Peyer's patch (tissue), 4 donors: ENCODE measurements at regions not wholly inside any gene's neighbourhood (a gene's known extent, or its start where the extent isn't known, plus 50 kb on each side); places are given as distances from the start of the nearest gene placed in this dataset.

ENCODE experiments used
- DNase-seq, 3 donors: peaks; one replicate each; pipeline ENCODE4 v3.0.0-alpha.2; 2017 to 2019
- H3K27ac ChIP-seq, 4 donors: fragments of 200-600 bp; sonication (generic); one replicate each; pipeline ENCODE4 v1.5.1; 2016 to 2019
- H3K27me3 ChIP-seq, 2 donors: fragments of 200-600 bp; sonication (generic); one replicate each; pipeline ENCODE4 v1.5.1; 2019
- H3K36me3 ChIP-seq, 3 donors: fragments of 200-600 bp; sonication (generic); one replicate each; pipeline ENCODE4 v1.5.1; 2016 to 2019
- H3K4me1 ChIP-seq, 4 donors: fragments of 200-600 bp; sonication (generic); one replicate each; pipeline ENCODE4 v1.5.1; 2016 to 2019
- H3K4me3 ChIP-seq, 4 donors: fragments of 200-600 bp; sonication (generic); 1 replicate in 3 of 4; 2 replicates in 1 of 4; pipeline ENCODE4 v1.5.1; 2016 to 2019; ENCODE audit warnings: mild to moderate bottlenecking in 1 of 4
- H3K9me3 ChIP-seq, 4 donors: fragments of 200-600 bp; sonication (generic); one replicate each; pipeline ENCODE4 v1.5.1; 2016 to 2019; ENCODE audit warnings: mild to moderate bottlenecking in 1 of 4
- POLR2A ChIP-seq, 2 donors: fragments of 450-650 bp; IDR thresholded peaks; one replicate each; pipeline ENCODE4 v1.5.1; 2017; ENCODE audit warnings: antibody characterized with exemption in 2 of 2, mild to moderate bottlenecking in 2 of 2, moderate library complexity in 2 of 2
- TF ChIP-seq, protein P1 (sequence below), 6 experiments: fragments of 450-650 bp in 4 of 6; fragments of 200-600 bp in 2 of 6; sonication (generic) in 1 of 6; IDR thresholded peaks; one replicate each; pipeline ENCODE4 v1.5.1; 2017 to 2019; ENCODE audit warnings: antibody characterized with exemption in 6 of 6, mild to moderate bottlenecking in 3 of 6, moderate library complexity in 1 of 6

DNA sequence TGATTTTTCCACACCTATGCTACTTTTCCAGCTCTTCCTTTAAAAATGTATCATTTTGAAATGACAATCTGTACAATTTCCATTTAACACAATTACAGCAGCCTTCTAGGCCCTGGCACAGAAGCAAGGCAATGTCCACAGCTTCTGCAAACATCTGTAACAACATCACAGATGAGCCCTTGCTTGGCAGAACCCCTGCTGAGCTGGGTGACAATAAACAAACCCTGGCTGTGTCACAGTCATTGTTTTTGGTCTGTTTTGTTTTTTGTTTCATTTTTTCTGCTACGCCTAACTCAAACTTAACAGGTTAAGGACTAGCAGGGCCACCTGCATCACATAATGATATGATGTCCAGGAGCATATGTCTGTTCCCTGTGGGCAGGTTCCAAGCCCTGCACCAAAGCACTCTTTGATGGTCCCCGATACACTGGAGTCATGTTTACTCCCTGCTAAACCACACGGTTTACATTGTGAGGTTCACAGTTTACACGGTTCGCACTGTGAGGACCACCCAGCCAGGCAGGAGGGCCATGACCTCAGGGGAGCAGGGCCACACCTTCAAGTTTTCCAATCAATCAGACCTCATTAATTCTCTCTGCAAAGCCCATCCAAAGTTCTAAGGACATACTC lies 186.8 kb upstream of the CHRNA7 start:
- Histone ChIP-seq H3K9me3 (no peaks in the 10 kb centered on the region), H3K27ac (no peak overlapping the region), H3K4me1 (no peaks in the 10 kb centered on the region), H3K36me3 (no peaks in the 10 kb centered on the region), H3K27me3 (no peaks in the 10 kb centered on the region), H3K4me3 (no peak overlapping the region)
- no peak for TF ChIP-seq POLR2A (IDR thresholded peaks at IDR 0.05)
- TF ChIP-seq, protein P1, sequence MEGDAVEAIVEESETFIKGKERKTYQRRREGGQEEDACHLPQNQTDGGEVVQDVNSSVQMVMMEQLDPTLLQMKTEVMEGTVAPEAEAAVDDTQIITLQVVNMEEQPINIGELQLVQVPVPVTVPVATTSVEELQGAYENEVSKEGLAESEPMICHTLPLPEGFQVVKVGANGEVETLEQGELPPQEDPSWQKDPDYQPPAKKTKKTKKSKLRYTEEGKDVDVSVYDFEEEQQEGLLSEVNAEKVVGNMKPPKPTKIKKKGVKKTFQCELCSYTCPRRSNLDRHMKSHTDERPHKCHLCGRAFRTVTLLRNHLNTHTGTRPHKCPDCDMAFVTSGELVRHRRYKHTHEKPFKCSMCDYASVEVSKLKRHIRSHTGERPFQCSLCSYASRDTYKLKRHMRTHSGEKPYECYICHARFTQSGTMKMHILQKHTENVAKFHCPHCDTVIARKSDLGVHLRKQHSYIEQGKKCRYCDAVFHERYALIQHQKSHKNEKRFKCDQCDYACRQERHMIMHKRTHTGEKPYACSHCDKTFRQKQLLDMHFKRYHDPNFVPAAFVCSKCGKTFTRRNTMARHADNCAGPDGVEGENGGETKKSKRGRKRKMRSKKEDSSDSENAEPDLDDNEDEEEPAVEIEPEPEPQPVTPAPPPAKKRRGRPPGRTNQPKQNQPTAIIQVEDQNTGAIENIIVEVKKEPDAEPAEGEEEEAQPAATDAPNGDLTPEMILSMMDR (IDR thresholded peaks at IDR 0.05) = no peak
- DNase-seq = no peak

DNA sequence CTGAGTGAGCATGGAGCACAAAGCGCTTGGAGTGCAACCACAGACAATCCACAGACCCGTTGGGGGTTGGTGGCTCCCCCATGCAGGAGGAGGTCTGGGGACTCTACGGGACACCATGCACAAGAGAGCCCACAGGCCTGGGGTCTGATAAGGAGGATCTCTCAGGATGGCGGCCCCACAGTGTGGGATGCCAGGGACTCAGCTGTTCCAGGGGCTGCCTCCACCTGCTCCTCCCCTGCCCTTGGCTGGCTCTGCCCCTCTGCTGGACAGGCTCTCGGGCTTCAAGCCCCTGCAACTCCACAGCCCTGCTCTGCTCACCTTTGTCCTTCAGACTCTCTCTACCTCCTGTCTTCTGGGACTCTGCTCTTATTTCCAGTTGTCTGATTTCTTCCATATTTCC lies 184.5 kb upstream of the CHRNA7 start:
- Histone ChIP-seq H3K9me3 (no peaks in the 10 kb centered on the region), H3K27ac (no peak overlapping the region), H3K4me3 (no peak overlapping the region), H3K36me3 (no peaks in the 10 kb centered on the region), H3K4me1 (no peaks in the 10 kb centered on the region), H3K27me3 (no peaks in the 10 kb centered on the region)
- no peak for DNase-seq
- no peak for TF ChIP-seq POLR2A (IDR thresholded peaks at IDR 0.05)
- TF ChIP-seq, protein P1 (IDR thresholded peaks at IDR 0.05) = no peak

DNA sequence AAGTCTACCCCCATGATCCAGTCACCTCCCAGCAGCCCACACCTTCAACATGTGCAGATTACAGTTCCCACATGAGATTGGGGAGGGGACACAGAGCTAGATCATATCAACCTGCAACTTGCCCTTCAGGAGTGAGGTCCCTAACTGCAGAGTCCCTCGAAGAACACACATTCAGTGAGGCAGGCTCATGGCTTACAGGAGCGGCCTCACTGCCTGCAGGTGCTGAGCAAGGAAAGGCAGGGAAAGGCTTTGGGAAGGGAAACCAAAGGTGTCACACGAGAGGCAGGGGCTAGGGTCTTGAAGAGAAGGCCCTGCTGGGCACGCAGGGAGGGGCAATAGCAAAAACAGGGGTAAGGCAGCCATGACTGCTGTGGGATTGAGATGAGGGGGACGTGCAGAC lies 182.4 kb upstream of the CHRNA7 start:
- Histone ChIP-seq H3K27me3 (no peaks in the 10 kb centered on the region), H3K4me1 (no peaks in the 10 kb centered on the region), H3K4me3 (no peak overlapping the region), H3K36me3 (no peaks in the 10 kb centered on the region), H3K9me3 (no peaks in the 10 kb centered on the region), H3K27ac (no peak overlapping the region)
- no peak for TF ChIP-seq POLR2A (IDR thresholded peaks at IDR 0.05)
- TF ChIP-seq, protein P1 (IDR thresholded peaks at IDR 0.05) = no peak
- no peak for DNase-seq

DNA sequence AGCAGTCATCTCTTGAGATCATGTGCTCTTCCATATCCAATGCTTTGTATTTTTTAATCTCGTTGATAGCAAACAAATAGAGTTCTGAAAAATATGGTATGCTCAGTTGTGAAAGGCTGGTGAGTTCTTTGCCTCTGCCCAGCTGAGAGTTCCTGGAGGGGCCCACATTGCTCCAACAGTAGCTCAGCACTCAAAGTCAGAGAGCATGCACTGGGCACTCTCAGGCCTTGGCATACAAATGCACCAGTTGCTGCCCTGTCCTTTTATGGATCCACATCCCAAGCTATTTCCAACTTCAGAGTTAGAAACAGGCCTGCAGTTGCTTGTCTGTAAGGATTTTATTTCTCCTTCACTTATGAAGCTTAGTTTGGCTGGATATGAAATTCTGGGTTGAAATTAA lies 181.7 kb upstream of the CHRNA7 start:
- Histone ChIP-seq H3K4me1 (no peaks in the 10 kb centered on the region), H3K4me3 (no peak overlapping the region), H3K27ac (no peak overlapping the region), H3K36me3 (no peaks in the 10 kb centered on the region), H3K27me3 (no peaks in the 10 kb centered on the region), H3K9me3 (no peaks in the 10 kb centered on the region)
- no peak for DNase-seq
- TF ChIP-seq, protein P1 (IDR thresholded peaks at IDR 0.05) = no peak
- no peak for TF ChIP-seq POLR2A (IDR thresholded peaks at IDR 0.05)

DNA sequence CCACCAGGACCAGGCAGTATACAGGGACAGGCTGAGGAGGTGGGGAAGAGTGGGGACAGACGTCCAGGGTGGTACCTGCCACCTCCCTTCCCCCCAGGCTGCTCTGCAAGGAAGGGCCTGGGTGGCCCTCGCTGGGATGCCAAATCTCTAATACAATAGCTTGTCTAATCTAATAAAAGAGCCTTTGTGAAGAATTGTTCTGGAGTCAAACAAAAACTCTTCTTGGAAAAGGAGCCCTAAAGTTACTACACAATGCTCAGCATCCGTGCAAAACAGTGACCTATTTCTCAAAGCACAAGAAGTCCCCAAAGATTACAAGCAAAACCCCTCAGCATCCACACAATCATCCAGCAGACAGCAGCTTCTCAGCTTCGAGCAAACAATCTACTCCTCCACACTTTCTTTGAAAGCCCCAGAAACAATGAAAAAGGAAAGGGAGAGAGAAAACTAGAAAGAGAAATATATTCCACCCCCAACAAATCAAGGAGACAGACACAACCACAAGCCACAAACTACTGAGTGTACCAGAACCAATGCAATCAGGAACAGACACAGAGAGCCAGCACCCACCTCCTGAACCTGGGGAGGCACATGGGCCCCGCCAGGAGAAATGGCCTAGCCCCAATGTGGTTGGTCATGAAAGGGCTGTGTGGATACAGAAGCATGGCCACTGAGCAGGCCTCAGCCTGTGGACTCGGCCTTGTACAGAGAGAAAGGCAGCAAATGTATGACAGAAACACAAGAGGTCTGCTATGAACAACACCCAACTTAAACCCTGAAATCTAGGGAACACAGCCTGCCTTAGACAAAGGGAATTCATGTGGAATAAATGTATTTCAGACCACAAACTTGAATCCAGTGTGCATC lies 177.1 kb upstream of the CHRNA7 start:
- DNase-seq = no peak
- Histone ChIP-seq H3K9me3 (no peaks in the 10 kb centered on the region), H3K27me3 (no peaks in the 10 kb centered on the region), H3K36me3 (no peaks in the 10 kb centered on the region), H3K4me3 (no peak overlapping the region), H3K27ac (no peak overlapping the region), H3K4me1 (no peaks in the 10 kb centered on the region)
- no peak for TF ChIP-seq POLR2A (IDR thresholded peaks at IDR 0.05)
- TF ChIP-seq, protein P1 (IDR thresholded peaks at IDR 0.05) = no peak
